ENCODE measurements at regions not wholly inside any gene's neighbourhood (a gene's known extent, or its start where the extent isn't known, plus 50 kb on each side); places are given as distances from the start of the nearest gene placed in this dataset.

DNA sequence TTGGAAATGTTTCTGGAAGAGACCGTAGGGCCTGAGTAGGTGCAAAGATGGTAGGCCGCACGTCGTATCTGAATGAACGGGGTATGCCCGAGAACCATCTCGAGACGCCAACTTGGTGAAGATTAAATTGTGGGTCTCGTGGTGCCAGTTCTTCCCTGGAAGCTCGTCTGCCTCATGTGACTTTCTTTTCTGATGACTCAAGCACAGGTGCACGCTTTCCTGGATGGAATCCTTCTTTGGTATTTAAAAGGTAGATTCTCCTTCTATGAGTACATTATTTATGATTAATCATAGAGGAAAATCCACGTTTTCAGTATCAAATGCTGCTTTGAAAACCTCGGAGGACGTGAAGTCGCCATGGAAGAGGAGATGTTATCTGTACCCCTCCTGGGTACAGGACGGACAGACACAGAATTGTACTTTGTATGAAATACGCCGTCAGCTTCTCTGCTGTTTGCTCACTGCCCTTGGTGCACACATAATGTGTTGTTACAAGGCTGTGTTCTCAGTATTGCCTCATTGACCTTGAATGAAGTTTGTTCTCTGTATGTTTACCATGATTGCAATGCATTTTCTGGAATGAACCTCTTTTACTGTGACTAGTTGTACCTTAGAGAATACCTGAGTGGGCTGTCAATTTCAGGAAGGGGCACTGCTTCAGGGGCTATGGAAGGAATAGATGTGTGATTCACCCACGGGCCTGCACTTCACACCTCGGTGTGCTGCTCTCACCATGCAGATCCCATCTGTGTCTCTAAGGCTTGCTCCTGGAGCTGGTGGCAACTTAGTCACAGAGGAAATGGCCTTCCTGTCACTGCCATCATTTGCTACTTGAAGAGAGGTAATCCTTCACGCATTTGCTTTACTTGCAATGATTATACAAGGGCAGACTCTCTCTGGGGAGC, 137.3 kb upstream of the RTL1 start (continued):
- TF ChIP-seq, protein P1, sequence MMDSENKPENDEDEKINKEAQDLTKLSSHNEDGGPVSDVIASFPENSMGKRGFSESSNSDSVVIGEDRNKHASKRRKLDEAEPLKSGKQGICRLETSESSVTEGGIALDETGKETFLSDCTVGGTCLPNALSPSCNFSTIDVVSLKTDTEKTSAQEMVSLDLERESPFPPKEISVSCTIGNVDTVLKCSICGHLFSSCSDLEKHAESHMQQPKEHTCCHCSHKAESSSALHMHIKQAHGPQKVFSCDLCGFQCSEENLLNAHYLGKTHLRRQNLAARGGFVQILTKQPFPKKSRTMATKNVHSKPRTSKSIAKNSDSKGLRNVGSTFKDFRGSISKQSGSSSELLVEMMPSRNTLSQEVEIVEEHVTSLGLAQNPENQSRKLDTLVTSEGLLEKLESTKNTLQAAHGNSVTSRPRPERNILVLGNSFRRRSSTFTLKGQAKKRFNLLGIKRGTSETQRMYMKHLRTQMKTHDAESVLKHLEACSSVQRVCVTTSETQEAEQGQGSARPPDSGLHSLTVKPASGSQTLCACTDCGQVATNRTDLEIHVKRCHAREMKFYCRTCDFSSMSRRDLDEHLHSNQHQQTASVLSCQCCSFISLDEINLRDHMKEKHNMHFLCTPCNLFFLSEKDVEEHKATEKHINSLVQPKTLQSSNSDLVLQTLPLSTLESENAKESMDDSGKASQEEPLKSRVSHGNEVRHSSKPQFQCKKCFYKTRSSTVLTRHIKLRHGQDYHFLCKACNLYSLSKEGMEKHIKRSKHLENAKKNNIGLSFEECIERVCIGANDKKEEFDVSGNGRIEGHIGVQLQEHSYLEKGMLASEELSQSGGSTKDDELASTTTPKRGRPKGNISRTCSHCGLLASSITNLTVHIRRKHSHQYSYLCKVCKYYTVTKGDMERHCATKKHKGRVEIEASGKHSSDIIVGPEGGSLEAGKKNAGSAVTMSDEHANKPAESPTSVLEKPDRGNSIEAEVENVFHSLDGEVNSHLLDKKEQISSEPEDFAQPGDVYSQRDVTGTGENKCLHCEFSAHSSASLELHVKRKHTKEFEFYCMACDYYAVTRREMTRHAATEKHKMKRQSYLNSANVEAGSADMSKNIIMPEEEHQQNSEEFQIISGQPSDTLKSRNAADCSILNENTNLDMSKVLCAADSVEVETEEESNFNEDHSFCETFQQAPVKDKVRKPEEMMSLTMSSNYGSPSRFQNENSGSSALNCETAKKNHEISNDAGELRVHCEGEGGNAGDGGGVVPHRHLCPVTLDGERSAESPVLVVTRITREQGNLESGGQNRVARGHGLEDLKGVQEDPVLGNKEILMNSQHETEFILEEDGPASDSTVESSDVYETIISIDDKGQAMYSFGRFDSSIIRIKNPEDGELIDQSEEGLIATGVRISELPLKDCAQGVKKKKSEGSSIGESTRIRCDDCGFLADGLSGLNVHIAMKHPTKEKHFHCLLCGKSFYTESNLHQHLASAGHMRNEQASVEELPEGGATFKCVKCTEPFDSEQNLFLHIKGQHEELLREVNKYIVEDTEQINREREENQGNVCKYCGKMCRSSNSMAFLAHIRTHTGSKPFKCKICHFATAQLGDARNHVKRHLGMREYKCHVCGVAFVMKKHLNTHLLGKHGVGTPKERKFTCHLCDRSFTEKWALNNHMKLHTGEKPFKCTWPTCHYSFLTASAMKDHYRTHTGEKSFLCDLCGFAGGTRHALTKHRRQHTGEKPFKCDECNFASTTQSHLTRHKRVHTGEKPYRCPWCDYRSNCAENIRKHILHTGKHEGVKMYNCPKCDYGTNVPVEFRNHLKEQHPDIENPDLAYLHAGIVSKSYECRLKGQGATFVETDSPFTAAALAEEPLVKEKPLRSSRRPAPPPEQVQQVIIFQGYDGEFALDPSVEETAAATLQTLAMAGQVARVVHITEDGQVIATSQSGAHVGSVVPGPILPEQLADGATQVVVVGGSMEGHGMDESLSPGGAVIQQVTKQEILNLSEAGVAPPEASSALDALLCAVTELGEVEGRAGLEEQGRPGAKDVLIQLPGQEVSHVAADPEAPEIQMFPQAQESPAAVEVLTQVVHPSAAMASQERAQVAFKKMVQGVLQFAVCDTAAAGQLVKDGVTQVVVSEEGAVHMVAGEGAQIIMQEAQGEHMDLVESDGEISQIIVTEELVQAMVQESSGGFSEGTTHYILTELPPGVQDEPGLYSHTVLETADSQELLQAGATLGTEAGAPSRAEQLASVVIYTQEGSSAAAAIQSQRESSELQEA (CRISPR knock-in tag; IDR thresholded peaks at IDR 0.05; ENCODE audit: not compliant biosample characterization): no peak
- TF ChIP-seq, protein P2, sequence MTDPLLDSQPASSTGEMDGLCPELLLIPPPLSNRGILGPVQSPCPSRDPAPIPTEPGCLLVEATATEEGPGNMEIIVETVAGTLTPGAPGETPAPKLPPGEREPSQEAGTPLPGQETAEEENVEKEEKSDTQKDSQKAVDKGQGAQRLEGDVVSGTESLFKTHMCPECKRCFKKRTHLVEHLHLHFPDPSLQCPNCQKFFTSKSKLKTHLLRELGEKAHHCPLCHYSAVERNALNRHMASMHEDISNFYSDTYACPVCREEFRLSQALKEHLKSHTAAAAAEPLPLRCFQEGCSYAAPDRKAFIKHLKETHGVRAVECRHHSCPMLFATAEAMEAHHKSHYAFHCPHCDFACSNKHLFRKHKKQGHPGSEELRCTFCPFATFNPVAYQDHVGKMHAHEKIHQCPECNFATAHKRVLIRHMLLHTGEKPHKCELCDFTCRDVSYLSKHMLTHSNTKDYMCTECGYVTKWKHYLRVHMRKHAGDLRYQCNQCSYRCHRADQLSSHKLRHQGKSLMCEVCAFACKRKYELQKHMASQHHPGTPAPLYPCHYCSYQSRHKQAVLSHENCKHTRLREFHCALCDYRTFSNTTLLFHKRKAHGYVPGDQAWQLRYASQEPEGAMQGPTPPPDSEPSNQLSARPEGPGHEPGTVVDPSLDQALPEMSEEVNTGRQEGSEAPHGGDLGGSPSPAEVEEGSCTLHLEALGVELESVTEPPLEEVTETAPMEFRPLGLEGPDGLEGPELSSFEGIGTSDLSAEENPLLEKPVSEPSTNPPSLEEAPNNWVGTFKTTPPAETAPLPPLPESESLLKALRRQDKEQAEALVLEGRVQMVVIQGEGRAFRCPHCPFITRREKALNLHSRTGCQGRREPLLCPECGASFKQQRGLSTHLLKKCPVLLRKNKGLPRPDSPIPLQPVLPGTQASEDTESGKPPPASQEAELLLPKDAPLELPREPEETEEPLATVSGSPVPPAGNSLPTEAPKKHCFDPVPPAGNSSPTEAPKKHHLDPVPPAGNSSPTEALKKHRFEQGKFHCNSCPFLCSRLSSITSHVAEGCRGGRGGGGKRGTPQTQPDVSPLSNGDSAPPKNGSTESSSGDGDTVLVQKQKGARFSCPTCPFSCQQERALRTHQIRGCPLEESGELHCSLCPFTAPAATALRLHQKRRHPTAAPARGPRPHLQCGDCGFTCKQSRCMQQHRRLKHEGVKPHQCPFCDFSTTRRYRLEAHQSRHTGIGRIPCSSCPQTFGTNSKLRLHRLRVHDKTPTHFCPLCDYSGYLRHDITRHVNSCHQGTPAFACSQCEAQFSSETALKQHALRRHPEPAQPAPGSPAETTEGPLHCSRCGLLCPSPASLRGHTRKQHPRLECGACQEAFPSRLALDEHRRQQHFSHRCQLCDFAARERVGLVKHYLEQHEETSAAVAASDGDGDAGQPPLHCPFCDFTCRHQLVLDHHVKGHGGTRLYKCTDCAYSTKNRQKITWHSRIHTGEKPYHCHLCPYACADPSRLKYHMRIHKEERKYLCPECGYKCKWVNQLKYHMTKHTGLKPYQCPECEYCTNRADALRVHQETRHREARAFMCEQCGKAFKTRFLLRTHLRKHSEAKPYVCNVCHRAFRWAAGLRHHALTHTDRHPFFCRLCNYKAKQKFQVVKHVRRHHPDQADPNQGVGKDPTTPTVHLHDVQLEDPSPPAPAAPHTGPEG (CRISPR knock-in tag; IDR thresholded peaks at IDR 0.05): no peak
- TF ChIP-seq, protein P3, sequence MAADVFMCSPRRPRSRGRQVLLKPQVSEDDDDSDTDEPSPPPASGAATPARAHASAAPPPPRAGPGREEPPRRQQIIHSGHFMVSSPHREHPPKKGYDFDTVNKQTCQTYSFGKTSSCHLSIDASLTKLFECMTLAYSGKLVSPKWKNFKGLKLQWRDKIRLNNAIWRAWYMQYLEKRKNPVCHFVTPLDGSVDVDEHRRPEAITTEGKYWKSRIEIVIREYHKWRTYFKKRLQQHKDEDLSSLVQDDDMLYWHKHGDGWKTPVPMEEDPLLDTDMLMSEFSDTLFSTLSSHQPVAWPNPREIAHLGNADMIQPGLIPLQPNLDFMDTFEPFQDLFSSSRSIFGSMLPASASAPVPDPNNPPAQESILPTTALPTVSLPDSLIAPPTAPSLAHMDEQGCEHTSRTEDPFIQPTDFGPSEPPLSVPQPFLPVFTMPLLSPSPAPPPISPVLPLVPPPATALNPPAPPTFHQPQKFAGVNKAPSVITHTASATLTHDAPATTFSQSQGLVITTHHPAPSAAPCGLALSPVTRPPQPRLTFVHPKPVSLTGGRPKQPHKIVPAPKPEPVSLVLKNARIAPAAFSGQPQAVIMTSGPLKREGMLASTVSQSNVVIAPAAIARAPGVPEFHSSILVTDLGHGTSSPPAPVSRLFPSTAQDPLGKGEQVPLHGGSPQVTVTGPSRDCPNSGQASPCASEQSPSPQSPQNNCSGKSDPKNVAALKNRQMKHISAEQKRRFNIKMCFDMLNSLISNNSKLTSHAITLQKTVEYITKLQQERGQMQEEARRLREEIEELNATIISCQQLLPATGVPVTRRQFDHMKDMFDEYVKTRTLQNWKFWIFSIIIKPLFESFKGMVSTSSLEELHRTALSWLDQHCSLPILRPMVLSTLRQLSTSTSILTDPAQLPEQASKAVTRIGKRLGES (CRISPR knock-in tag; IDR thresholded peaks at IDR 0.05; ENCODE audit: borderline replicate concordance): no peak
- TF ChIP-seq U2AF2 (IDR thresholded peaks at IDR 0.05; ENCODE audit: low read depth, low read length) (no peak), ZEB1 (IDR thresholded peaks at IDR 0.05; ENCODE audit: insufficient replicate concordance, low read depth) (no peak), POLR2AphosphoS5 (IDR thresholded peaks at IDR 0.05; ENCODE audit: low read depth, low read length) (no peak), ZNF891 (CRISPR knock-in tag; IDR thresholded peaks at IDR 0.05) (no peak), MYNN (CRISPR knock-in tag; IDR thresholded peaks at IDR 0.05; ENCODE audit: low read depth) (no peak)
- TF ChIP-seq, protein P4, sequence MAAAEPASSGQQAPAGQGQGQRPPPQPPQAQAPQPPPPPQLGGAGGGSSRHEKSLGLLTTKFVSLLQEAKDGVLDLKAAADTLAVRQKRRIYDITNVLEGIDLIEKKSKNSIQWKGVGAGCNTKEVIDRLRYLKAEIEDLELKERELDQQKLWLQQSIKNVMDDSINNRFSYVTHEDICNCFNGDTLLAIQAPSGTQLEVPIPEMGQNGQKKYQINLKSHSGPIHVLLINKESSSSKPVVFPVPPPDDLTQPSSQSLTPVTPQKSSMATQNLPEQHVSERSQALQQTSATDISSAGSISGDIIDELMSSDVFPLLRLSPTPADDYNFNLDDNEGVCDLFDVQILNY (CRISPR knock-in tag; conservative IDR thresholded peaks at IDR 0.05): no peak
